ENCODE measurements at regions not wholly inside any gene's neighbourhood (a gene's known extent, or its start where the extent isn't known, plus 50 kb on each side); places are given as distances from the start of the nearest gene placed in this dataset.
"Not testable (repeated sequence)": the region's sequence is repeated elsewhere in the genome, so short reads cannot be mapped to it uniquely, and the experiment has no call there.

DNA sequence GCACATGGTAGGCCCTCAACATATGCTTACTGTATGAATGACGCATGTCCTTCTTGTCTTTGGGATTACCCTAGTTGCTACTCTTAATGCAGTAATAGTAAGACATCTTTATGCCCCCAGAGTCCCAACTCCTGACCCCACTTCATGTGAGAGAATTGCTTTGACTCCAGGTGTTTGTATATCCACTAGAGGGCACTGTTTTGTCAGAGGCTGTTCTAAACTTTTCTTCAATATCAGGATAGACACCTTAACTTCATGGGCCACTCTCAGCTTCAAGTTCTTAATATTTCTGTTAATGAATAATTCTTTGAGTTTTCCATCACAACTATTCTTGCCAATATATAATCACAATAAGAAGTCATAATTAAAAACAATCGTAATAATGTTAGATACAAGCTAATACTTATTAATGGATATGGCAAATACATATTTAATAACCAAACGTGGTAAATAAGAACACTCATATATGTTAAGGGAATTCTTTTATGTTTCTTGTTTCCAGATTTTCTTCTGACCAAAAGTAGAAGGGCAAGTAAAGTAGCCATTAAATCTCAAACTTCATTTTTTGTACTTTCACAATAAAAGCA lies 337.2 kb upstream of the DNAJC19 start:
- Mint-ChIP-seq H3K9me3 (ENCODE audit: unreplicated experiment) (peaks cover 7% of the 10 kb centered on the region), H3K27ac (ENCODE audit: unreplicated experiment) (no peak overlapping the region), H3K27me3 (ENCODE audit: unreplicated experiment) (no peaks in the 10 kb centered on the region), H3K36me3 (ENCODE audit: unreplicated experiment) (peaks cover 22% of the 10 kb centered on the region), H3K4me1 (ENCODE audit: low read depth, unreplicated experiment) (peaks cover 29% of the 10 kb centered on the region), H3K4me3 (ENCODE audit: unreplicated experiment) (no peak overlapping the region)
- peak; percentile 82 for TF ChIP-seq CTCF (IDR thresholded peaks at IDR 0.05; ENCODE audit: partially characterized antibody, unreplicated experiment)
- DNase-seq, result no peak

DNA sequence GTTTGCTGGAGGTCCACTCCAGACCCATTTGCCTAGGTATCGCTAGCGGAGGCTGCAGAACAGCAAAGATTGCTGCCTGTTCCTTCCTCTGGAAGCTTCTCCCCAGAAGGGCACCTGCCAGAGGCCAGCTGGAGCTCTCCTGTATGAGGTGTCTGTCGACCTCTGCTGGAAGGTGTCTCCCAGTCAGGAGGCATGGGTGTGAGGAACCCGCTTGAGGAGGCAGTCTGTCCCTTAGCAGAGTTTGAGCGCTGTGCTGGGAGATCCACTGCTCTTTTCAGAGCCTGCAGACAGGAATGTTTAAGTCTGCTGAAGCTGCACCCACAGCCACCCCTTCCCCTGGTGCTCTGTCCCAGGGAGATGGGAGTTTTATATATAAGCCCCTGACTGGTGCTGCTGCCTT lies 335.0 kb upstream of the DNAJC19 start:
- not testable (repeated sequence) for H3K27me3 Mint-ChIP-seq (ENCODE audit: unreplicated experiment); DNase-seq; H3K4me3 Mint-ChIP-seq (ENCODE audit: unreplicated experiment); H3K9me3 Mint-ChIP-seq (ENCODE audit: unreplicated experiment)
- Mint-ChIP-seq H3K4me1 (ENCODE audit: low read depth, unreplicated experiment) (peaks cover 19% of the 10 kb centered on the region), H3K27ac (ENCODE audit: unreplicated experiment) (peak overlapping the region; percentile 44), H3K36me3 (ENCODE audit: unreplicated experiment) (peaks cover 32% of the 10 kb centered on the region)

DNA sequence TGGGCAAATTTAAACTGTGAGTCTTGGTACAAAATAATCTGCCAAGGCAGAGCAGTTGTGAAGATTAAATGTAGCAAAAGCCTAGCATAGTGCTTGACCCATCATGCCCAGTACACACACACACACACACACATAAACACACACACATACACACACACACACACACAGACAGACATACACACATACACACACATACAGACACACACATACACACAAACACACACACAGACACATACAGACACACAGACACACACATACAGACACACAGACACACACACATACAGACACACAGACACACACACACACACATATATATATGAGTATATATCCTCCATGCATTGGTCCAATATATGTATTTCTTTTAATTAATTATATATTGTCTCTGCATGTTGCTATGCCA lies 328.8 kb upstream of the DNAJC19 start:
- no peak for DNase-seq
- H3K4me1 Mint-ChIP-seq (ENCODE audit: low read depth, unreplicated experiment), result peaks cover 42% of the 10 kb centered on the region
- H3K9me3 Mint-ChIP-seq (ENCODE audit: unreplicated experiment), result peaks cover 24% of the 10 kb centered on the region
- no peak for TF ChIP-seq CTCF (IDR thresholded peaks at IDR 0.05; ENCODE audit: partially characterized antibody, unreplicated experiment)
- peaks cover 27% of the 10 kb centered on the region for H3K36me3 Mint-ChIP-seq (ENCODE audit: unreplicated experiment)
- H3K4me3 Mint-ChIP-seq (ENCODE audit: unreplicated experiment), result peak overlapping the region; percentile 73
- peaks cover 8% of the 10 kb centered on the region for H3K27me3 Mint-ChIP-seq (ENCODE audit: unreplicated experiment)
- H3K27ac Mint-ChIP-seq (ENCODE audit: unreplicated experiment), result peak overlapping the region; percentile 98

GRCh38 chr3:181317508-181317907 lies 328.0 kb upstream of the DNAJC19 start:
- H3K27me3 Mint-ChIP-seq (ENCODE audit: unreplicated experiment), result peaks cover 8% of the 10 kb centered on the region
- H3K9me3 Mint-ChIP-seq (ENCODE audit: unreplicated experiment), result peaks cover 22% of the 10 kb centered on the region
- H3K27ac Mint-ChIP-seq (ENCODE audit: unreplicated experiment), result peak overlapping the region; percentile 92
- peak; percentile 51 for DNase-seq
- H3K4me1 Mint-ChIP-seq (ENCODE audit: low read depth, unreplicated experiment), result peaks cover 50% of the 10 kb centered on the region
- peak overlapping the region; percentile 48 for H3K4me3 Mint-ChIP-seq (ENCODE audit: unreplicated experiment)
- TF ChIP-seq CTCF (IDR thresholded peaks at IDR 0.05; ENCODE audit: partially characterized antibody, unreplicated experiment), result no peak
- peaks cover 18% of the 10 kb centered on the region for H3K36me3 Mint-ChIP-seq (ENCODE audit: unreplicated experiment)

DNA sequence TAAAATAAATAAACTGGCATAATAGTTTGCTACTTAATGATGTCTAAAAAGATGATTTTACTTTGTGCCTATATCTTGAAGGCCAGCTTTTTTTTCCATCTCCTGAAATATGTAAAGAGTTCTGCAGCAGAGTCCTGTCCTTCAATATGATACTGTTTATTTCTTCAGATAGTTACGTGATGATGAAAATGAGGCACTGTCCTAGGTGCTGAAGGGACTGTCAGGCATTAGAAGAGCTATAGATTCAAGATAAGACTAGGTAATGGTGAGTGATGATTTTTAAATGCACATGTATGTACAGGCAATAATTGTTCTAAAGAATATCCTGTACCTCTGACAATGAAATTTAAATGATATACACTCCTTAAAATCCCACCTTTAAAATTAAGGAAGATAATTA lies 326.9 kb upstream of the DNAJC19 start:
- peak overlapping the region; percentile 73 for H3K4me3 Mint-ChIP-seq (ENCODE audit: unreplicated experiment)

More for the DNA sequence above, 326.9 kb upstream of the DNAJC19 start:
- no peak for DNase-seq
- H3K27me3 Mint-ChIP-seq (ENCODE audit: unreplicated experiment), result peaks cover 10% of the 10 kb centered on the region
- H3K27ac Mint-ChIP-seq (ENCODE audit: unreplicated experiment), result peak overlapping the region; percentile 92
- TF ChIP-seq CTCF (IDR thresholded peaks at IDR 0.05; ENCODE audit: partially characterized antibody, unreplicated experiment), result no peak
- peaks cover 24% of the 10 kb centered on the region for H3K9me3 Mint-ChIP-seq (ENCODE audit: unreplicated experiment)
- H3K4me1 Mint-ChIP-seq (ENCODE audit: low read depth, unreplicated experiment), result peaks cover 57% of the 10 kb centered on the region
- peaks cover 8% of the 10 kb centered on the region for H3K36me3 Mint-ChIP-seq (ENCODE audit: unreplicated experiment)

All from glutamatergic neuron (in vitro differentiated cells).